ENCODE measurements at regions not wholly inside any gene's neighbourhood (a gene's known extent, or its start where the extent isn't known, plus 50 kb on each side); places are given as distances from the start of the nearest gene placed in this dataset.

- Mint-ChIP-seq H3K27ac (no peak overlapping the region), H3K27me3 (ENCODE audit: low read depth) (no peaks in the 10 kb centered on the region; the same call in 1 of the 2 replicates), H3K4me1 (0 out of 4 replicates have a peak, but pooled peaks cover 0 to 3% of the 10 kb centered on the region in 2 experiments), H3K36me3 (ENCODE audit: insufficient read depth in 1 of 3, low read depth in 3 of 3) (peaks cover 0 to 7% (median 3%) of the 10 kb centered on the region in 3 experiments; a peak in 1 of 7 replicates), H3K9me3 (peaks cover 0 to 11% of the 10 kb centered on the region in 2 experiments; a peak in 4 of 5 replicates), H3K4me3 (no peak overlapping the region)
- Histone ChIP-seq H3K79me2 (ENCODE audit: insufficient read depth, low read length) (no peaks in the 10 kb centered on the region), H3K4me2 (ENCODE audit: insufficient read depth, insufficient read length, low read length) (no peak overlapping the region), H3K18ac (ENCODE audit: insufficient read length, low read depth, low read length) (no peak overlapping the region), H3K4ac (ENCODE audit: low read depth, low read length) (no peak overlapping the region), H2BK120ac (ENCODE audit: low read depth, low read length, poor library complexity, severe bottlenecking) (no peak overlapping the region), H3K23me2 (ENCODE audit: insufficient read length, low read depth, low read length, poor library complexity, severe bottlenecking) (no peaks in the 10 kb centered on the region), H3K27ac (ENCODE audit: insufficient read length, low read depth, low read length) (no peak overlapping the region), H3K14ac (ENCODE audit: insufficient read depth, low read length) (no peak overlapping the region), H2BK5ac (ENCODE audit: insufficient read length, low read length) (no peak overlapping the region), H3K9ac (ENCODE audit: extremely low read depth, insufficient read length, low read length) (no peak overlapping the region), H4K20me1 (ENCODE audit: control insufficient read depth, insufficient read depth, insufficient read length) (no peaks in the 10 kb centered on the region), H4K91ac (ENCODE audit: insufficient read length, low read depth, low read length) (no peak overlapping the region), H3T11ph (ENCODE audit: low read length) (no peak overlapping the region), H3K4me1 (ENCODE audit: insufficient read depth, low read length) (no peaks in the 10 kb centered on the region), H4K5ac (ENCODE audit: insufficient read length, low read depth, low read length) (no peak overlapping the region), H3K23ac (ENCODE audit: insufficient read length, low read depth, low read length) (no peak overlapping the region), H3K27me3 (ENCODE audit: insufficient read depth, low read length) (no peaks in the 10 kb centered on the region), H2BK15ac (ENCODE audit: low read depth, low read length) (no peak overlapping the region), H4K8ac (replicated peaks; ENCODE audit: insufficient read length, low read depth, low read length) (no peak overlapping the region), H3K79me1 (ENCODE audit: insufficient read depth, low read depth, low read length, poor library complexity, severe bottlenecking) (no peaks in the 10 kb centered on the region), H3K9me3 (ENCODE audit: control insufficient read depth, low read depth, low read length) (no peaks in the 10 kb centered on the region), H2AFZ (ENCODE audit: low read length) (no peak overlapping the region), H2BK20ac (ENCODE audit: low read depth, low read length, poor library complexity, severe bottlenecking) (no peak overlapping the region), H3K56ac (ENCODE audit: insufficient read length, low read depth, low read length) (no peak overlapping the region), H2AK5ac (ENCODE audit: insufficient read length, low read length) (no peak overlapping the region), H2BK12ac (ENCODE audit: insufficient read length, low read depth, low read length) (no peak overlapping the region)
- TF ChIP-seq CTCF (conservative IDR thresholded peaks at IDR 0.05), result no peak
- no peak for DNase-seq
Measured at GRCh38 chr16:64240586-64240985, 881.3 kb downstream of the CDH11 start.

Measured in H9 (cell line).